ENCODE measurements at regions not wholly inside any gene's neighbourhood (a gene's known extent, or its start where the extent isn't known, plus 50 kb on each side); places are given as distances from the start of the nearest gene placed in this dataset.
A peak's percentile ranks its signal among the peaks of the same experiment; 100 is the strongest.

GRCh38 chr12:98332642-98333041, 182.7 kb upstream of the TMPO start (continued):
- no peak for TF ChIP-seq BCLAF1 (IDR thresholded peaks at IDR 0.05)
- TF ChIP-seq ZNF24 (IDR thresholded peaks at IDR 0.05): 0 out of 2 replicates have a peak, but pooled peaks have one; percentile 13
- no peak for TF ChIP-seq E2F8 (IDR thresholded peaks at IDR 0.05; ENCODE audit: low read depth, partially characterized antibody)
- no peak for TF ChIP-seq RUNX3 (IDR thresholded peaks at IDR 0.05; ENCODE audit: low read length)
- TF ChIP-seq KLF5 (IDR thresholded peaks at IDR 0.05; ENCODE audit: partially characterized antibody): no peak
- TF ChIP-seq NKRF (conservative IDR thresholded peaks at IDR 0.05): no peak
- TF ChIP-seq YBX1 (IDR thresholded peaks at IDR 0.05): no peak
- peak; percentile 33 for TF ChIP-seq SKIL (IDR thresholded peaks at IDR 0.05; ENCODE audit: low read depth, poor library complexity, severe bottlenecking)
- no peak for TF ChIP-seq JUND (IDR thresholded peaks at IDR 0.05; ENCODE audit: low read depth, low read length)
- peak; percentile 55 for TF ChIP-seq MTA2 (IDR thresholded peaks at IDR 0.05; ENCODE audit: low read depth)
- TF ChIP-seq YY1 (IDR thresholded peaks at IDR 0.05; ENCODE audit: low read depth, low read length): no peak
- TF ChIP-seq ZNF687 (IDR thresholded peaks at IDR 0.05): no peak
- TF ChIP-seq HSF1 (IDR thresholded peaks at IDR 0.05; ENCODE audit: low read depth, low read length): no peak
- TF ChIP-seq TARDBP (IDR thresholded peaks at IDR 0.05; ENCODE audit: borderline replicate concordance): no peak
- TF ChIP-seq CEBPB (IDR thresholded peaks at IDR 0.05; ENCODE audit: borderline replicate concordance in 1 of 2, low read depth in 2 of 2, low read length in 2 of 2): no peak
